HUDEP-2 (cell line): ENCODE measurements at regions not wholly inside any gene's neighbourhood (a gene's known extent, or its start where the extent isn't known, plus 50 kb on each side); places are given as distances from the start of the nearest gene placed in this dataset.
"Not testable (repeated sequence)": the region's sequence is repeated elsewhere in the genome, so short reads cannot be mapped to it uniquely, and the experiment has no call there.

Experiments used
- DNase-seq, 76 experiments: peaks; one replicate each; lab custom pipeline; 2025; ENCODE audit not compliant: unreplicated experiment in 76 of 76; lab: John Stamatoyannopoulos, UW

DNA sequence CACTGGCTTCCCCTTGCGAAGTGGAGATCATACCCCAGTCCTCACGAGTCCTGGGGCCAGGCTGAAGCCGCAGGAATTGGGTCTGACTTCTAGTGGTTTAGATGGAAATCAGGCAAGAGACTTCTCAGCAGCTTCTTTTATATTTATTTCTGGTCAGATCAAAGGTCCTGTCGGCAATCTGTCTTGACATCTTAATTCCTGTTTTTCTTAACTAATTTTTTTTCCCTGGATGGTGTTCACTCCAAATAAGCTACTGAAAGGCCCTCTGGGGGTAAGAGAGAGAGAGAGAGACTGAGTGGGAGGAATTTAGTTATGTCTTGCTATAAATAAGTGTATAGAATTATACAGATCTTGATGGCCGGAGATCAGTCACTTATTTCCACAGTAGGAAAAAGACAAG, 698.7 kb upstream of the TBX3 start:
- DNase-seq, result no peak

DNA sequence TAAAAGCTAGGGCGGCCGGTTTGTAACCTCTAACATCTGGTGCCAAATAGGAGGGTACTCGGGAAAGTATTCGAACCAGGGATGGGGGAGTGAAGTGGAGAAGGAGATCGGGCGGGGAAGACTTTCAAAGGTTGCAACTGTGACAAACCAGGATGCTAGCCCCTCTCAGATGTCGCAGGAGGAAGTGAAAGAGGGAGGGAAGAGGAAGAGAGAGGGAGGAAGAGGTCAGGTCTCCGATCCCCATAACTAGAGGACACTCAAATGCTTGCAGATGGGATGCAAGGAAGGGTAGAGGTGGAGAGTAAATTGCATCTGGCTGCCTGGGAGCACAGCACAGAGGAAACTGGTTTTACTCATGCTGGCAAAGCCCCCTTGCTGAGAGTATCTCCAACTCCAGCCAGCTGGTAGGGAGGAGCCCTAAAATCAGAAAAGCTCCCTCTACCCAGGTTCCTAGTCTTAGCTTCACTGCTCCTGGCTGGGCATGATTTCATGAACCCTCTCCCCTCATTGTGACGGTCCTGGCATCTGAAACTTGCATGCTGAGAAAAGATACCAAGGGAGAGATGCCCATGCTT, 696.7 kb upstream of the TBX3 start:
- no peak for DNase-seq

DNA sequence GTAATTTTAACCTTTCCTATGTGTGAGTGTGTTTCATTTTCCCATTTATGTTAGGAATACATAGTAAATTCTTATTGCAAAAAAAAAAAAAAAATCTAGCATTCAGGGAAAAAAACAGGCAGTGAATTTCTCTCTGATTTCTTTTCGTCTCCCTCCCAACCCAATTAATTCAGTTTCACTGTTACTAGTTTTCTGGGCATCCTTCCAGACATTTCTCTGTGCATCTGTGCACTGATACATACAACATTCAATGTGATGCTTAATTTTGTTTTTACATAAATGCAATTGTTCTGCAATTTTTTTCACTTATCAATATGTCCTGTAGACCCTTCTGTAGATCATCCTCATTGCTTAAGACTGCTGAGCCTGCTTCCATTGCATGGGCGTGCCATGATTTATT, 694.3 kb upstream of the TBX3 start:
- no peak for DNase-seq

DNA sequence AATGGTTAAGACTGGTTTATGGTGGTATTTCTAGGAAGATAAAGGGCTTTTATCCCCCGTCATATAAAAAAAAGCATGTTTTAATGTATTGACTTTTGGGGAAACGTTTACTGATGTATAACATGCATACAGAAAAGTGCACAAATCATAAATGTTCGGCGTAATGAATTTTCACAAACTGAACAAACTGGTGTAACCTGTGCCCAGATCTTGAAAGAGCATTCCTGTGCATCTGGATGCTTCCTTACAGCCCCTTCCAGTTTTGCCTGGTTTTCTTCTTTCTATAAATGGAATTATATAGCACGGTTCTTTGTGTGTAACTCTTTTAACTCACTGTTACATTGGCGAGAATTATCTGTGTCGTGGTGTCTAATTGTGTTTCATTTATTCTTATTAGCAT, 693.8 kb upstream of the TBX3 start:
- DNase-seq, result no peak

DNA sequence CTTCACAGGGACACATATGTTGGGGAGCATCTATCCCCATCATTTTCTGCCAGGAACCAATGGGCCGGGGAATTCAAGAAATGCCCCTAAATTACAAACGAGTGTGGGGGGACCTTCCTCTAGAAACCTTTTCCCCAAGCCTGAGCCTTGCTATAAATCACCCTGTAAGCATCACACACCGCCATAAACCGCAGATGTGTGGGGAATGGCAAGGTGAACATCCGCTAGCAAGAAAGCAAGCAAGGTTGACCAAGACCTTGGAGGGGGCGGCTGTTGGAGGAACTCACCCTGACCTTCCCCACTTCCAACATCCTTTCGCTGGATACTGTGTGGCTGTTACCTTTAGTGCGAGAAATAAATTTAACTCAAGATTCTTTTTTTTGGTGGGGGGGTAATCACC, 693.3 kb upstream of the TBX3 start:
- DNase-seq, result no peak

DNA sequence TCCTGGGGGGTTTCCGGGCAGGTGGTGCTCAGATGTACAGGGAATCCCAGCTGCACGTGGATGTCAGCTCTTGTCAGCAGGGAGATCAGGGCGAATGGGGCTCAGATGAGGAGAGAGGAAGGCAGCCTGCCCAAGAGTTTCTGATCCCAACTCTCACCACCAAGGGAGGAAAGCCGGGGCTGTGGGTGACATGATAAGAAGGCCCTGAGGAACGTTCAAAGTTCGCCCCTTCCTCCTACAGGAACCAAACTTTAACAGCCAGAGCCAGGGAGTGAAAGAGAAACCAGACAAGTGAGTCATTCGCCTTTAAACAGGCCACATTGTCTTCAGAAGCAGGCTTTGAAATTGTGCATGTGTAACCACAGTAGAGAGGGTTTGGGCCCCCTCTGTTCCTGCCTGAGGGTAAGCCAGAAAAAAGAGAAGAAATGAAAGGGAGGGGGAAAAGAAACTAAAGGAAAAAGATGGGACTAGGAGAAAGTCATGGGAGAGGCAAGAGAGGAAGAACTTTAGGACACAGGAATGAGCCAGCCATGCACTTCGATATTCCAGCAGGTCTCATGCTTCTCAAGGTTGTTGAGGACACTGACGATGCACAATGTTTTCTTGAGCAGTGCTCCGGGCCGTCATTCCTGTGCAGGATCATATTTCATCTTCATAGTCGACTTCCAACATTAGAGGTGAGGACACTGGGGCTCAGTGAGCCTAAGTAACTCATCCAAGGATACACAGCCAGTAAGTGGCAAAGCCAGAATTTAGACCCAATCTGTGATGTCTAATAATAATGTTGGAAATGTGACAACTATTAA, 691.4 kb upstream of the TBX3 start:
- DNase-seq, result no peak

DNA sequence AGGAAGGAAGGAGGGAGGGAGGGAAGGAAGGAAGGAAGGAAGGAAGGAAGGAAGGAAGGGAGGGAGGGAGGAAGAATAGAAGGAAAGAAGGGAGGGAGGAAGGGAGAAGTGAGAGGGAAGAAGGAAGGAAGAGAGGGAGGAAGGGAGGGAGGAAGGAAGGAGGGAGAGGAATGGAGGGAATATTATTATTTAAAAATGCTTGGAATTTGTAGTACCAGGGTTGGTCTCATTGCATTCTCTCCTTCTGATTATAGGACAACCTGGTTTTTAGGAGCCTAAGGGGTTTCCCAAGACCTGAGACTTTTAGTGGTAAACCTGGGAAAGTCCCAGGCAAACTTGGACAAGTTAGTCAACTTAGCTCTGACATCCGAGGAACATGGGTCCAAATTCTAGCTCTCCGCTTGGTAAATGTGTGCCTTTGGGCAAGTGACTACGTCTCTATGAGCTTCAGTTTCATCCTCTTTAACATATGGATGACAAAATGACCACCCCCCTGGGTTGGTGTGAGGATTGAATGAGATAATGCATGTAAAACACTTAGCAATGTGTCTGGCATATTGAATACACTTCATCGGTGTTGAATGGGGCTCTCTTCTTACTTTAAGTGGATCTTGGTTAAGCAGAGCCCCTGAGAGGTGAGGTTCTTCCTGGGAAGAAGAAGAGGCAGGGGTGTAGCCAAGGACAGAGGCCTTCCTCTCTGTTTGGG, 690.7 kb upstream of the TBX3 start:
- no peak for DNase-seq

DNA sequence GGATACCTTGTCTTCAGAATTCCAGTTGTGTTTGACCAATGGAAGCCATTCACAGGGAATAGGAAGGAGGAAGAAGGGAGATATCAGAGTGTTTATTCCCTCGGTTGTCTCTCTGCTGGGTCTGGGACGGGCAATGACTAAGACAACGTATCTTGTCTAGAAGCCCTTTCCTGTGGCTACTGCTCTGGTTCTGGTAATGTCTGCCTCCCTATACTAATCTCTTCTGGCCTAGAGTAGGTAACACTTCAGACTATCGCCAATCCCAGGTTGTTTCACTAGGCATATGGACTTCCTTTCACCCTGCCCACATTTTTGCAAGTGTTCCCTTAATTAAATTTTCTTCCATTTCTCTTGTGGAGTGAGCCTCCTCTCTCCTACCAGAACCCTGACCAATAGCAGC, 687.7 kb upstream of the TBX3 start:
- no peak for DNase-seq

DNA sequence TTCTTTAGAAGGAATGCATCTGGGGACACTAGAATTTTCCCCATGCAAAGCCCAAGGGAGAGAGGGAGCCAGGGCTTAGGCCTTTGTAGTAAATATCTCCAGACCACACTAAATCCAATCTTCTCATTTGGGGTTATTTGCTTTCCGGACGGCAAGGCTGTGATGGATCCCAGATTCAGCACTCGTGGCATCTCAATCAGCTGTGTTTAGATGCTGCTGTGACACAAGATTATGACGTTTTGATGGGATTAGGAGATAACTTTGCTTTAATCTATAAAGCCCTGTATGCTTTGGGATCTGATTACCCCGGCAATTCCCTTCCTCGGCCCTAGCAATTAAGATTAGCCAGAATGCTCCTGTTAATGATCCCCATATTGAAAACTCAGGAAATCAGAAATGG, 686.7 kb upstream of the TBX3 start:
- no peak for DNase-seq

DNA sequence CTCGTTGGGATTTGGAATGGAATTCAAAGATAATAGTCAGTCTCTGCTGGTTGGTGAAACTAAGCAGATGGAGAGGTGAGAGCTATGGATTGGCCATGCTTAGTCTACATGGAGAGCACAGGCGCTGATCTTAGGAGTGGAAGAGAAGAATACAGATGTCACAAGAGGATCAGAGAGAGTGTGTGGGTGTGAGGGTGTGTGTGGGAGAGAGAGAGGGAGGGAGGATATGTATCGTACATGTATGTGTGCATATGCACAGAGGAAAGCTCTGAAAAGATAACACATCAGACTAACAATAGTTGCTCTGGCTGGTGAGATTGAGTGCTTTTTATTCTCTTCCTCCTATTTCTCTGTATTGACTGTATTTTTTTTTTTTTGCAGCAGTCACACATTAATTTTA, 686.2 kb upstream of the TBX3 start:
- no peak for DNase-seq

DNA sequence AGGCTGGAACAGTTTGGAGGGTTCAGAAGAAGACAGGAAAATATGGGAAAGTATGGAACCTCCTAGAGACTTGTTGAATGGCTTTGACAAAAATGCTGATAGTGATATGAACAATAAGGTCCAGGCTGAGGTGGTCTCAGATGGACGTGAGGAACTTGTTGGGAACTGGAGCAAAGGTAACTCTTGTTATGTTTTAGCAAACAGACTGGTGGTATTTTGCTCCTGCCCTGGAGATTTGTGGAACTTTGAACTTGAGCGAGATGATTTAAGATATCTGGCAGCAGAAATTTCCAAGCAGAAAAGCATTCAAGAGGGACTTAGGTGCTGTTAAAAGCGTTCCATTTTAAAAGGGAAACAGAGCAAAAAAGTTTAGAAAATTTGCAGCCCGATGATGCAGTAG, 682.3 kb upstream of the TBX3 start:
- not testable (repeated sequence) for DNase-seq

DNA sequence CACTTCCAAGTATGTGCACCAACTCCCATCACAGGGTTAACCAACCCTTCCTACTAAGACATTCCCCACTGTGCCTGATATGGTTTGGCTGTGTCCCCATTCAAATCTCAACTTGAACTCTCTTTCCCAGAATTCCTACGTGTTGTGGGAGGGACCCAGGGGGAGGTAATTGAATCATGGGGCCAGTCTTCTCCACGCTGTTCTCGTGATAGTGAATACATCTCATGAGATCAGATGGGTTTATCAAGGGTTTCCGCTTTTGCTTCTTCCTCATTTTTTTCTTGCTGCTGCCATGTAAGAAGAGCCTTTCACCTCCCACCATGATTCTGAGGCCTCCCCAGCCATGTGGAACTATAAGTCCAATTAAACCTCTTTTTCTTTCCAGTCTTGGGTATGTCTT, 681.8 kb upstream of the TBX3 start:
- DNase-seq, result not testable (repeated sequence)

DNA sequence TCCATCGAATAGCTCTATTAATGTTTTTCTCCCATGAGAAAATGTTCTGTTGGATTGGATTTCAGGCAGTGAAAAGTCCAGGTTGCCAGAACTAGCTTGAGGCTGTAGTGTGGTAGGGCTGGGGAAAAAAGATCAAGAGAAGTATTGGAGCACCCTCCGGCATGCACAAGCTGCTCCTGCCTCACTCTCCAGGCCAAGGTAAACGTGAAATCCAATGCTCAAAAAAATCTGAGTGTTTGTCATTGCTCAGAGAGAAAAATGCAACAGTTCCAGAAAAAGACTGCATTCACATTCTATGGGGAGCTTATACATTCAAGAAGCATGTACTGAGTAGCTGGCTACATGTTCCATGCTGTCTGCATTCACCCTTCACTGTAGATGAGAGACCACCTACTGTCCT, 680.9 kb upstream of the TBX3 start:
- DNase-seq, result no peak

DNA sequence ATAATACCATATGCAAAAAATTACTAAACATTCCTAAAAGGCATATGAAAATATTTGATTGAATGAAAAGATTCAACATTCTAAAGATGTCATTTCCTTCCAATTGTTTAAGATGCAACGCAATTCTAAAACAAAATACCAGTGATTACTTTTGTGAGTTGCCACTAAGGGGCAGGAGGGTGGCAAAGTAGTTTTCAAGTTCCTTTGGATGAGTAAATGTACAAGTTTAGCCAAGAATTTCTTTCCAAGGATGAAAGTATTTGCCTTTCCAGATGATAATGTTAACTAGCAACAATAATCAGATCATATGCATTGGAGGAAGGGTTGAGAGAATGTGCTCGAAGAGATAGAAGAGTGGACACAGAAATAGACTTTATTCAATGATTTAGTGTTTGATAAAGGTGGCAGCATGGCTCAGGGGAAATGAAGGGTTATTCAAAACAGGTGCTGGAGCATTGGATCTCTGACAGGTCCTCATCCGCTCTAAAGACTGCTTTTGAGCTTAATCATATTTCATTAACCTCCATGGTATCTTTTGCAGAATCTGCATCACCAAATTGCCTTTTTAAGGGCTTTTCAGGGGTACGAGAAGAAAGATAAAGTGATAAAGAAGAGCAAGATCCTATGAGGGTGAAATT, 678.5 kb upstream of the TBX3 start:
- DNase-seq, result no peak

DNA sequence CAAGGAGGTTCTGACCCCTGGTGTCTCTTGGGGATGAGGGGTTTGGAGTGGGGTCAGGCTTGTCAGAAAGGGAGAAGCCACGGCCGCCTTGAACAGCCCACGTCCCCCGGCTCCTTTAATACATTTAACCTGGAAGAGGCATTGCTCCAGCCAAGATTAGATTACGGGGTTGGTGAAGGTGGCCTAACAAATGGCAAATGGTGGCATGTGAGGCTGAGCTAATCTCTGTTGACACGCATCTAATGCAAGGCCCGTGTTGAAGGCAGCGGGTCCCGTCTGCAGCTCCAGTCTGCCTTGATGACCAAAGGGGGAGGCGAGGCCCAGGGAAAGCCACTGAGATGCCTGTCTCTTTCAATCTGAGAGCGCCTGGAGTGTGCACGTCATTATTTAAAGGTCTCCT, 673.7 kb upstream of the TBX3 start:
- no peak for DNase-seq

DNA sequence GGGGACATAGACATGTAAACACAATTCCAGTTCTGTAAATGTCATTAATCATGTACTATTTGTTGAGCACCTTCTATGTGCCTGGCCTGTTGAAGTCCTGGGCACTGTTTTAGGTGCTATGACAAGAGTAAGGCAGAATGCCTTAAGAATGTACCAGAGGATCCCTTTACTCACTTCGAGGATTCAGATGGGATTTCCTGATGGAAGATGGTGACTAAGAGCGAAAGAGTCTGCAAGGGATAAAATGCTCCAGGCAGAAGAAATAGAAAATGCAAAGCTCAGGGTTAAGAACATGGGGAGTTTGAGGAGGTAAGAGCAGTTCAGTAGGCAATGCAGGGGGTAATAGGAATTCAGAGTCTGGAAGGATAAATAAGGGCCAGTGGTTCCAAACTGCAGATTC, 671.3 kb upstream of the TBX3 start:
- no peak for DNase-seq

DNA sequence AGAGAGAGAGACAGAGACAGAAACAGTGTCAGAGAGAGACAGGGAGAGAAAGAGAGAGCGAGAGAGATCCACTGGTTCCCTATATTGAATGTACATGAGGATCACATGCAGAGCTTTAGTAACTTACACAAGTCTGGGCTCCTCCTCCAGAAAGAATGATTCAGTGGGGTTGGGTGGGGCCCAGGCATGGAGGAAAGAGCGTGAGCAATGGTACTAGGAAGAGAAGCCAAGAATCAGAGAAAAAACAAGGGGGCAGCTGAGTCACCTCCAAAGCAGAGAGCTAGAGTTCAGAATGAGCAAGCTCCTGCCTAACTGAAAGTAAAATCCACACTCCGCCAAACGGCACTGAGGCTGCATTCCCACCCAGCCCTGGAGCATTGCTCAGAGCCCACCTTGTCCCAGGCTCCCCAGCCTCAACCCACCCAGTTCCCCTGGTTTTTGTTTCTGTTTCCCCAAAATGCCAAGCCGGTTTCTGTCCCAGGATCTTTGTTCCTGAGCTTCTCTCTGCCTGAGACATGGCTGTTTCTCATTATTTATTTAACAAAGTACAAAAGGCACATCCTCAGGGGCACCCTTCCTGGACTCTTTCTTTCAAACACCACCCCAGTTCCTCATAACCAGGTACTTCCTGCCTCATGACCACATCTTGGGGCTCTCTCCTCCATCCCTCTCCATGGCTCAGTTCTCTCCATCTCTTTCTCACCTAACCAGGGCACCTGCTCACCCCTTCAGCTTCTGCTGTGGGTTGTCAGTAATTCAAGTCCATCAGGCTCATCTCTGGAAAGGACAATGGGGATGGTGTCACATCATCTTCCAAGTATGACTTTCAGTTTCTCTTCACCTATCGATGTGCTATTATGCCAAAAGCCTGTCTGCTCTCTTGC, 670.3 kb upstream of the TBX3 start:
- DNase-seq, result peak in 2 of 76 experiments; percentile 2 to 3

DNA sequence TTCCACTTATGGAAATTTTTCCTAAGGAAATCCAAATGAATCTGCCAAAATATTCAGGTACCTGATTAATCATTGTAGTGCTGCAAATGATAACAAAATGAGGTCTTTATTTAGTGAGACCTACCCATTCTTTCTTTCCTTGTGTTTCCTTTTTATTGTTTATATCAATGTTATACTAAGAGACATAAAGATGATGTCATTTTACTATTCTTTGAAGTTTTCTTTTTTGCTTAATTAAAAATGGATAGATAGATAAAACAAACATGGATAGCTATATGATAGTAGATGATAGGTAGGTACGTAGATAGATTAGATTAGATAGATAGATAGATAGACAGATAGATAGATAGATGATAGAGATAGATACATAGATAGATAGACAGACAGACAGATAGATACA, 669.5 kb upstream of the TBX3 start:
- DNase-seq, result no peak

DNA sequence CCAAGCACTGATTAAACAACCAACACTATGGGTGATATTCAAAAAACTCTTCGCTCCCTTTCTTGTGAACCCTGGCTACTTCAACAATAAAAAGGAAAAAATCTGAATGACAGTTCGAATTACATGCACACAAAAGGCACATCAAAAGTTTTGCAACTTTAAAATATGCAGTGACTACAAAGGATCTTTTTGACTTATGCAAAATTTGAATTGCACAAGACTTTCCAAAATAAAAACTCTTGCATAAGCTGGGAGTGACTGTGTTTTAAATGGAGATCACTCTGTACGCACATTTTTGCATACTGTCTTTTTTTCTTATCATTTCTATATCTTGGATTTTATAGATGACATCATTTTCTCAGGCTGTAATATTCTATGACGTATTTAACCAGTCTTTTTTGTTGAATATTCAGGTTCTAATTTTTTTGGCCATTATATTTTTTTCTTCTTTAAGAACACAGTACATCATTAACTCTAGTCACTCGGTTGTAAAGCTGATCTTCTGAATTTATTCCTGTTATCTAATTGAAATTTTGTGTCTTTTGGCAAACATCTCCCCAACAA, 667.6 kb upstream of the TBX3 start:
- DNase-seq, result no peak

DNA sequence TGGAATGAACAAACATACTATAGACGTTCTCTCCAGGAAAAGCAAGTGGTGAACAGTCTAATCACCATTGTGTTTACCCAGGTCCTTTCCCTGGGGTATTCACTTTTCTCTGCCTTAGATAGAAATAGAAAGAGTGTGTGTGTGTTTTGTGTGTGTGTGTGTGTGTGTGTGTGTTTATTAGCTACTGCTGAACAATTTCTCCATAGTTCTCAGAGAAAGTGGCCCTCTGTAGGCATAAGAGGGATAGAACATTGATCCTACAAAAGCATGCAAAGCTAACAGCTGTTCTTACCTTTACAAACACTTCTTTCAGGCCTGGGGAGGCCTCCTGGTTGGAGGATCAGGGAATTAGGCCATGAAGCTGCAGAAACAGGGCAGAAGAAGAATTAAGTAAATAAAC, 665.7 kb upstream of the TBX3 start:
- no peak for DNase-seq
